ENCODE measurements at regions not wholly inside any gene's neighbourhood (a gene's known extent, or its start where the extent isn't known, plus 50 kb on each side); places are given as distances from the start of the nearest gene placed in this dataset.
"Not testable (repeated sequence)": the region's sequence is repeated elsewhere in the genome, so short reads cannot be mapped to it uniquely, and the experiment has no call there.

- no peak for DNase-seq
These were observed 367.7 kb upstream of the NPVF start for GRCh38 chr7:25595996-25596395.

- DNase-seq: no peak
These were observed 368.2 kb upstream of the NPVF start for GRCh38 chr7:25596443-25596842.

GRCh38 chr7:25597946-25598345 lies 369.7 kb upstream of the NPVF start:
- no peak for DNase-seq

GRCh38 chr7:25598765-25599164 lies 370.5 kb upstream of the NPVF start:
- DNase-seq: no peak

- DNase-seq: no peak
These were observed 372.1 kb upstream of the NPVF start for GRCh38 chr7:25600262-25600920.

GRCh38 chr7:25602730-25603426 lies 374.6 kb upstream of the NPVF start:
- not testable (repeated sequence) for DNase-seq

GRCh38 chr7:25603427-25603740 lies 375.1 kb upstream of the NPVF start:
- not testable (repeated sequence) for DNase-seq

GRCh38 chr7:25611196-25611595 lies 382.9 kb upstream of the NPVF start:
- no peak for DNase-seq

- DNase-seq: no peak
These were observed 385.6 kb upstream of the NPVF start for GRCh38 chr7:25613912-25614311.

- DNase-seq: no peak
These were observed 386.1 kb upstream of the NPVF start for GRCh38 chr7:25614415-25614814.

- no peak for DNase-seq
These were observed 386.7 kb upstream of the NPVF start for GRCh38 chr7:25615003-25615402.

- DNase-seq: no peak
These were observed 387.3 kb upstream of the NPVF start for GRCh38 chr7:25615593-25615992.

GRCh38 chr7:25617214-25617613 lies 388.9 kb upstream of the NPVF start:
- DNase-seq: no peak

- DNase-seq: no peak
These were observed 389.4 kb upstream of the NPVF start for GRCh38 chr7:25617673-25618072.

- no peak for DNase-seq
These were observed 391.1 kb upstream of the NPVF start for GRCh38 chr7:25619381-25619780.

GRCh38 chr7:25619963-25620799 lies 391.9 kb upstream of the NPVF start:
- no peak for DNase-seq

GRCh38 chr7:25621993-25622392 lies 393.7 kb upstream of the NPVF start:
- no peak for DNase-seq

GRCh38 chr7:25622695-25623094 lies 394.4 kb upstream of the NPVF start:
- DNase-seq: no peak

GRCh38 chr7:25624051-25624450 lies 395.8 kb upstream of the NPVF start:
- no peak for DNase-seq

GRCh38 chr7:25624833-25625232 lies 396.5 kb upstream of the NPVF start:
- peak; percentile 86 to 90 for DNase-seq

GRCh38 chr7:25625306-25625992 lies 397.2 kb upstream of the NPVF start:
- no peak for DNase-seq

- DNase-seq: peak; percentile 80 to 86
These were observed 398.3 kb upstream of the NPVF start for GRCh38 chr7:25626451-25627131.
